ENCODE measurements at regions not wholly inside any gene's neighbourhood (a gene's known extent, or its start where the extent isn't known, plus 50 kb on each side); places are given as distances from the start of the nearest gene placed in this dataset.
A peak's percentile ranks its signal among the peaks of the same experiment; 100 is the strongest.

DNA sequence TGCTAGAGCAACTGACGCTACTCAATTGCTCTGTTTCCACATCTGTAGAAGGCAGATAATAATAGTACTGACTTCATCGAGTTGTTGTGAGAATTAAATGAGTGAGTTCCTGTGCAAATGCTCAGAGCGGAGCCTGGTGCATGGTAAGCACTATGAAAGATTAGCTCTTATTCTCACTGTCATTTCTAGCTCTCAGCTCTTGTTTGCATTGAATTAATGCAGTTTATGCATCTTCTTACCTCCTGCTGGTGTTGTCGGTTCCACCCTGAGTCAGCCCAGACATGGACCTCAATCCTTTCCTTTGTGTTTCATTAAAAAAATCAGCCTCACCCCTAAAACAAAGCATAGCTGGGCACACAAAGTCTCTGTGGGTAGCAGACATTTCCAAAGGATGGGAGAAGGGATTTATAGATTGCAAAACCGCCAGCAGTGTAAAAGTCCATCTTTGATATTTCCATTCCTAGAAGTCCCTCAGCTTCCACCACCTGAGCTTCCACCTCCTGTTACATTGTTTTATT is 254.4 kb upstream of the CSF3R start:
- CTCF ChIA-PET (ENCODE audit: partially characterized antibody): interaction anchor here (0.6 to 2.1 kb wide), 6 partner anchors 17 to 126 kb away, joined by 3 to 10 read pairs (median 4); no protein-coding TSS in a partner anchor
- TF ChIP-seq, protein P1, sequence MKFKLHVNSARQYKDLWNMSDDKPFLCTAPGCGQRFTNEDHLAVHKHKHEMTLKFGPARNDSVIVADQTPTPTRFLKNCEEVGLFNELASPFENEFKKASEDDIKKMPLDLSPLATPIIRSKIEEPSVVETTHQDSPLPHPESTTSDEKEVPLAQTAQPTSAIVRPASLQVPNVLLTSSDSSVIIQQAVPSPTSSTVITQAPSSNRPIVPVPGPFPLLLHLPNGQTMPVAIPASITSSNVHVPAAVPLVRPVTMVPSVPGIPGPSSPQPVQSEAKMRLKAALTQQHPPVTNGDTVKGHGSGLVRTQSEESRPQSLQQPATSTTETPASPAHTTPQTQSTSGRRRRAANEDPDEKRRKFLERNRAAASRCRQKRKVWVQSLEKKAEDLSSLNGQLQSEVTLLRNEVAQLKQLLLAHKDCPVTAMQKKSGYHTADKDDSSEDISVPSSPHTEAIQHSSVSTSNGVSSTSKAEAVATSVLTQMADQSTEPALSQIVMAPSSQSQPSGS (IDR thresholded peaks at IDR 0.05; ENCODE audit: low read length): no peak
- TF ChIP-seq EP300 (IDR thresholded peaks at IDR 0.05; ENCODE audit: borderline replicate concordance in 1 of 2, low read depth in 2 of 2, low read length in 2 of 2) (no peak), RFX5 (IDR thresholded peaks at IDR 0.05; ENCODE audit: borderline replicate concordance, low read depth, low read length) (no peak), SP4 (IDR thresholded peaks at IDR 0.05; ENCODE audit: low read length) (no peak), SP1 (IDR thresholded peaks at IDR 0.05; ENCODE audit: low read depth, low read length) (no peak), TEAD4 (IDR thresholded peaks at IDR 0.05; ENCODE audit: low read depth, low read length) (no peak), RBBP5 (IDR thresholded peaks at IDR 0.05; ENCODE audit: borderline replicate concordance, low read depth, low read length) (no peak), RNF2 (IDR thresholded peaks at IDR 0.05; ENCODE audit: borderline replicate concordance, low read depth, low read length, missing control alignments, poor library complexity, severe bottlenecking) (no peak), TAF7 (optimal IDR thresholded peaks at IDR 0.05; ENCODE audit: borderline replicate concordance, low read depth, low read length) (no peak), GTF2F1 (IDR thresholded peaks at IDR 0.05; ENCODE audit: borderline replicate concordance, low read depth, low read length) (no peak)

More for the DNA sequence above, 254.4 kb upstream of the CSF3R start:
- Histone ChIP-seq H3K23me2 (ENCODE audit: low read depth, low read length) (no peaks in the 10 kb centered on the region), H2BK5ac (ENCODE audit: low read depth, low read length) (no peak overlapping the region), H3K4me3 (ENCODE audit: extremely low read depth in 1 of 4, insufficient read depth in 2 of 4, low read depth in 3 of 4, low read length in 4 of 4) (no peak overlapping the region), H4K5ac (ENCODE audit: insufficient read length, low read depth, low read length) (no peak overlapping the region), H3K23ac (ENCODE audit: insufficient read length) (no peak overlapping the region), H2AK5ac (ENCODE audit: low read depth, low read length) (no peak overlapping the region), H3K9me3 (ENCODE audit: insufficient read depth in 2 of 2, low read depth in 1 of 2, low read length in 1 of 2) (peaks cover 3% of the 10 kb centered on the region in 2 experiments; a peak in 1 of 4 replicates), H2BK20ac (ENCODE audit: low read length) (no peak overlapping the region), H3K36me3 (ENCODE audit: control insufficient read depth in 2 of 4, insufficient read depth in 4 of 4, low read length in 3 of 4) (no peaks in the 10 kb centered on the region), H3K9ac (replicated peaks in 1 of 4; ENCODE audit: extremely low read depth in 1 of 4, low read depth in 3 of 4, low read length in 3 of 4) (no peak overlapping the region), H4K8ac (ENCODE audit: extremely low read depth, insufficient read depth, low read length) (no peak overlapping the region), H3K4ac (replicated peaks; ENCODE audit: insufficient read length, low read depth, low read length) (no peak overlapping the region), H2BK12ac (ENCODE audit: low read depth, low read length) (no peak overlapping the region), H3K27ac (ENCODE audit: low read depth, low read length) (no peak overlapping the region), H2AFZ (ENCODE audit: low read length) (no peak overlapping the region), H3K14ac (ENCODE audit: insufficient read length) (no peak overlapping the region), H3K4me2 (ENCODE audit: insufficient read depth in 1 of 2, low read depth in 2 of 2, low read length in 2 of 2) (no peak overlapping the region), H3K4me1 (replicated peaks in 1 of 4; ENCODE audit: control insufficient read depth in 3 of 4, insufficient read depth in 4 of 4, low read length in 3 of 4) (peaks cover 0 to 11% (median 3%) of the 10 kb centered on the region in 4 experiments; a peak in 3 of 7 replicates), H2BK120ac (replicated peaks; ENCODE audit: low read depth, low read length) (no peak overlapping the region), H4K91ac (replicated peaks; ENCODE audit: insufficient read length, low read length) (no peak overlapping the region), H3K18ac (ENCODE audit: extremely low read depth, low read length) (no peak overlapping the region), H3K56ac (replicated peaks; ENCODE audit: insufficient read length, low read depth, low read length) (no peak overlapping the region), H3K27me3 (replicated peaks in 1 of 4; ENCODE audit: control insufficient read depth in 3 of 4, extremely low read depth in 1 of 4, insufficient read depth in 3 of 4, low read length in 3 of 4) (no peaks in the 10 kb centered on the region), H4K20me1 (replicated peaks in 1 of 2; ENCODE audit: control insufficient read depth in 1 of 2, insufficient read depth in 2 of 2, low read length in 2 of 2) (no peaks in the 10 kb centered on the region), H3K79me1 (ENCODE audit: low read depth, low read length) (no peaks in the 10 kb centered on the region), H2BK15ac (ENCODE audit: low read length) (no peak overlapping the region), H3K79me2 (ENCODE audit: control insufficient read depth in 1 of 2, insufficient read depth in 2 of 2, low read length in 2 of 2) (no peaks in the 10 kb centered on the region)
- POLR2A ChIA-PET (ENCODE audit: partially characterized antibody): interaction anchor here (1.1 kb wide), 1 partner anchor 15 kb away, joined by 3 read pairs; no protein-coding TSS in a partner anchor
- 78% methylated on average over 5 of the region's 5 CpGs; no CpG with 5 or more reads in 1 of the 2 experiments for WGBS, 2 experiments (ENCODE audit: extremely low coverage in 1 of 2, insufficient coverage in 1 of 2, insufficient read length in 1 of 2, insufficient replicate concordance in 2 of 2, low coverage in 1 of 2, low lambda C conversion rate in 2 of 2, missing lambda C conversion rate in 1 of 2)
- FAIRE-seq (peak; percentile 19), DNase-seq (ENCODE audit: low read depth in 1 of 2, low spot score in 2 of 2) (no peak)

Data from H1 (cell line).